ENCODE measurements at regions not wholly inside any gene's neighbourhood (a gene's known extent, or its start where the extent isn't known, plus 50 kb on each side); places are given as distances from the start of the nearest gene placed in this dataset.

- Histone ChIP-seq H3K4me3 (no peak overlapping the region), H3K27ac (no peak overlapping the region), H3K9me3 (no peaks in the 10 kb centered on the region), H3K36me3 (no peaks in the 10 kb centered on the region), H3K27me3 (no peaks in the 10 kb centered on the region), H3K4me1 (no peaks in the 10 kb centered on the region)
- DNase-seq, result no peak
- intact Hi-C loops (cut with DNase I), result no loop called here
- no peak for TF ChIP-seq CTCF (IDR thresholded peaks at IDR 0.05)
- no peak for TF ChIP-seq POLR2A (IDR thresholded peaks at IDR 0.05)
- 47 to 48% methylated on average over 4 of the region's 4 CpGs for WGBS, 2 donors
These were observed 1522.6 kb downstream of the FAM181B start for GRCh38 chr11:81211050-81211449.

- Histone ChIP-seq H3K4me3 (no peak overlapping the region), H3K36me3 (no peaks in the 10 kb centered on the region), H3K4me1 (no peaks in the 10 kb centered on the region), H3K27ac (no peak overlapping the region), H3K9me3 (no peaks in the 10 kb centered on the region), H3K27me3 (no peaks in the 10 kb centered on the region)
- TF ChIP-seq POLR2A (IDR thresholded peaks at IDR 0.05) (no peak), CTCF (IDR thresholded peaks at IDR 0.05) (no peak)
- intact Hi-C loops (cut with DNase I), result no loop called here
- WGBS, 2 donors, result 96 to 100% methylated on average over 1 to 3 of the region's 43 CpGs
- no peak for DNase-seq
These were observed 1526.1 kb downstream of the FAM181B start for GRCh38 chr11:81207421-81208054.

- no peak for TF ChIP-seq POLR2A (IDR thresholded peaks at IDR 0.05)
- no peak for TF ChIP-seq CTCF (IDR thresholded peaks at IDR 0.05)
- intact Hi-C loops (cut with DNase I), result no loop called here
- Histone ChIP-seq H3K9me3 (no peaks in the 10 kb centered on the region), H3K27me3 (no peaks in the 10 kb centered on the region), H3K4me3 (no peak overlapping the region), H3K27ac (no peak overlapping the region), H3K36me3 (no peaks in the 10 kb centered on the region), H3K4me1 (no peaks in the 10 kb centered on the region)
- no peak for DNase-seq
- 24 to 26% methylated on average over 1 of the region's 1 CpG for WGBS, 2 donors
These were observed 1529.8 kb downstream of the FAM181B start for GRCh38 chr11:81203876-81204275.

GRCh38 chr11:81197396-81197795 lies 1536.3 kb downstream of the FAM181B start:
- DNase-seq, result no peak
- peaks cover 0 to 6% (median 0%) of the 10 kb centered on the region in 3 donors for H3K9me3 ChIP-seq
- intact Hi-C loops (cut with DNase I), result no loop called here
- H3K36me3 ChIP-seq, result no peaks in the 10 kb centered on the region
- H3K27ac ChIP-seq, result no peak overlapping the region
- no peaks in the 10 kb centered on the region for H3K4me1 ChIP-seq
- WGBS, 2 donors, result 74 to 82% methylated on average over 3 of the region's 3 CpGs
- H3K4me3 ChIP-seq, result no peak overlapping the region
- H3K27me3 ChIP-seq, result no peaks in the 10 kb centered on the region
- TF ChIP-seq CTCF (IDR thresholded peaks at IDR 0.05), result no peak
- TF ChIP-seq POLR2A (IDR thresholded peaks at IDR 0.05), result no peak

- TF ChIP-seq CTCF (IDR thresholded peaks at IDR 0.05) (no peak), POLR2A (IDR thresholded peaks at IDR 0.05) (no peak)
- no peaks in the 10 kb centered on the region for H3K4me1 ChIP-seq
- H3K4me3 ChIP-seq, result no peak overlapping the region
- H3K27me3 ChIP-seq, result no peaks in the 10 kb centered on the region
- DNase-seq, result no peak
- no peaks in the 10 kb centered on the region for H3K36me3 ChIP-seq
- intact Hi-C loops (cut with DNase I), result no loop called here
- no peak overlapping the region for H3K27ac ChIP-seq
- H3K9me3 ChIP-seq, result peaks cover 0 to 6% (median 0%) of the 10 kb centered on the region in 3 donors
These were observed 1541.1 kb downstream of the FAM181B start for GRCh38 chr11:81192516-81192915.
